ENCODE measurements at regions not wholly inside any gene's neighbourhood (a gene's known extent, or its start where the extent isn't known, plus 50 kb on each side); places are given as distances from the start of the nearest gene placed in this dataset.

GRCh38 chr3:40655551-40655950 lies 130.8 kb downstream of the ZNF621 start:
- TF ChIP-seq CTCF (conservative IDR thresholded peaks at IDR 0.05; ENCODE audit: low read length), result no peak
- TF ChIP-seq EZH2phosphoT487 (IDR thresholded peaks at IDR 0.05; ENCODE audit: borderline replicate concordance), result no peak

All from Loucy (cell line).